ENCODE measurements at regions not wholly inside any gene's neighbourhood (a gene's known extent, or its start where the extent isn't known, plus 50 kb on each side); places are given as distances from the start of the nearest gene placed in this dataset.
"Not testable (repeated sequence)": the region's sequence is repeated elsewhere in the genome, so short reads cannot be mapped to it uniquely, and the experiment has no call there.

DNA sequence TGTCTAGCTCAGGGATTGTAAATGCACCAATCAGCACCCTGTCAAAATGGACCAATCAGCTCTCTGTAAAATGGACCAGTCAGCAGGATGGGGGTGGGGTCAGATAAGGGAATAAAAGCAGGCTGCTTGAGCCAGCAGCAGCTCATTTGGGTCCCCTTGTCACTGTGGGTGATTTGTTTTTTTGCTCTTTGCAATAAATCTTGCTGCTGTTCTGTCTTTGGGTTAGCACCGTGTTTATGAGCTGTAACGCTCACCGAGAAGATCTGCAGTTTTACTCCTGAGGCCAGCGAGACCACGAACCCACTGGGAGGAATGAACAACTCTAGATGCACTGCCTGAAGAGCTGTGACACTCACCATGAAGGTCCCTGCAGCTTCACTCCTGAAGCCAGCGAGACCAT is 134.1 kb upstream of the LMNTD1 start:
- H3K4me1 Mint-ChIP-seq (ENCODE audit: unreplicated experiment): peaks cover 12% of the 10 kb centered on the region
- DNase-seq (ENCODE audit: extremely low spot score, unreplicated experiment): no peak
- H3K4me3 Mint-ChIP-seq: no peak overlapping the region
- H3K27me3 Mint-ChIP-seq: no peaks in the 10 kb centered on the region
- no peaks in the 10 kb centered on the region for H3K36me3 Mint-ChIP-seq
- H3K9me3 Mint-ChIP-seq: peaks cover 4% of the 10 kb centered on the region
- TF ChIP-seq, protein P1, sequence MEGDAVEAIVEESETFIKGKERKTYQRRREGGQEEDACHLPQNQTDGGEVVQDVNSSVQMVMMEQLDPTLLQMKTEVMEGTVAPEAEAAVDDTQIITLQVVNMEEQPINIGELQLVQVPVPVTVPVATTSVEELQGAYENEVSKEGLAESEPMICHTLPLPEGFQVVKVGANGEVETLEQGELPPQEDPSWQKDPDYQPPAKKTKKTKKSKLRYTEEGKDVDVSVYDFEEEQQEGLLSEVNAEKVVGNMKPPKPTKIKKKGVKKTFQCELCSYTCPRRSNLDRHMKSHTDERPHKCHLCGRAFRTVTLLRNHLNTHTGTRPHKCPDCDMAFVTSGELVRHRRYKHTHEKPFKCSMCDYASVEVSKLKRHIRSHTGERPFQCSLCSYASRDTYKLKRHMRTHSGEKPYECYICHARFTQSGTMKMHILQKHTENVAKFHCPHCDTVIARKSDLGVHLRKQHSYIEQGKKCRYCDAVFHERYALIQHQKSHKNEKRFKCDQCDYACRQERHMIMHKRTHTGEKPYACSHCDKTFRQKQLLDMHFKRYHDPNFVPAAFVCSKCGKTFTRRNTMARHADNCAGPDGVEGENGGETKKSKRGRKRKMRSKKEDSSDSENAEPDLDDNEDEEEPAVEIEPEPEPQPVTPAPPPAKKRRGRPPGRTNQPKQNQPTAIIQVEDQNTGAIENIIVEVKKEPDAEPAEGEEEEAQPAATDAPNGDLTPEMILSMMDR (conservative IDR thresholded peaks at IDR 0.05): no peak
- no peak overlapping the region for H3K27ac Mint-ChIP-seq

GRCh38 chr12:25688851-25689250 is 135.8 kb upstream of the LMNTD1 start:
- not testable (repeated sequence) for H3K4me3 Mint-ChIP-seq; H3K27me3 Mint-ChIP-seq; H3K27ac Mint-ChIP-seq; H3K9me3 Mint-ChIP-seq; DNase-seq (ENCODE audit: extremely low spot score, unreplicated experiment); H3K36me3 Mint-ChIP-seq
- H3K4me1 Mint-ChIP-seq (ENCODE audit: unreplicated experiment): peaks cover 13% of the 10 kb centered on the region

GRCh38 chr12:25689996-25690501 is 137.0 kb upstream of the LMNTD1 start:
- H3K4me3 Mint-ChIP-seq: no peak overlapping the region
- H3K4me1 Mint-ChIP-seq (ENCODE audit: unreplicated experiment): peaks cover 18% of the 10 kb centered on the region
- H3K27ac Mint-ChIP-seq: no peak overlapping the region
- no peak for DNase-seq (ENCODE audit: extremely low spot score, unreplicated experiment)
- TF ChIP-seq, protein P1 (conservative IDR thresholded peaks at IDR 0.05): no peak
- no peaks in the 10 kb centered on the region for H3K27me3 Mint-ChIP-seq
- H3K9me3 Mint-ChIP-seq: peaks cover 4% of the 10 kb centered on the region
- peaks cover 6% of the 10 kb centered on the region for H3K36me3 Mint-ChIP-seq

DNA sequence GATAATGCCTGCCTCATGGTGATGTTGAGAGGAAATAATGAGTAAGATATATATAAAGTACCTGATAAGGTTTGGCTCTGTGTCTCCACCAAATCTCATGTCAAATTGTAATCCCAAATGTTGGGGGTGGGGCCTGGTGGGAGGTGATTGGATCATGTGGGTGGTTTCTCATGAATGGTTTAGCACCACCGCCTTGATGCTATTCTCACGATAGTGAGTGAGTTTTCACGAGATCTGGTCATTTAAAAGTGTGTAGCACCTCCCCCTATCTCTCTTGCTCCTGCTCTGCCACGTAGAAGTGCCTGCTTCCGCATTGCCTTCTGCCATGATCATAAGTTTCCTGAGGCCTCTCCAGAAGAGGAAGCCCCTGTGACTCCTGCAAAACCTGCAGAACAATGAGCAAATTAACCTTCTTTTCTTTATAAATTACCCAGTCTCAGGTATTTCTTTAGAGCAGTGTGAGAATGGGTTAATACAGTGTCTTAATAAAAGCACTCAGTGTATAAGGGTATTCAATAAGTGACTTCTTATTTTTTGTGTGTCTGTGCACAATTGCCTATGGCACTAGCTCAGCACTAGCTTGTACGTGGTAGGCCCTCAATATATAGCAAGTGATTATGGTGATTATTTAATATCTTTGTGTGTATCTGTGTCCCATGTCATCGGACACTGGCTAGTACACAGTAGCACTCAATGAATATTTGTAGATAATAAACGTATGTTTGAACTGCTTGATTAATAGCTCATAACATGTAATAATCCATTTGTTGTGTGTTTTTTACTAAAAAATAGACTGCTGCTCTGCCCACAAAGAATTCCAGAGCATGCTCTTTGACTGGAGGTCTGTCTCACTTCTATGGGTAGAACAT is 138.1 kb upstream of the LMNTD1 start:
- Mint-ChIP-seq H3K36me3 (peaks cover 6% of the 10 kb centered on the region), H3K4me1 (ENCODE audit: unreplicated experiment) (peaks cover 27% of the 10 kb centered on the region)
- TF ChIP-seq, protein P1 (conservative IDR thresholded peaks at IDR 0.05): no peak

DNA sequence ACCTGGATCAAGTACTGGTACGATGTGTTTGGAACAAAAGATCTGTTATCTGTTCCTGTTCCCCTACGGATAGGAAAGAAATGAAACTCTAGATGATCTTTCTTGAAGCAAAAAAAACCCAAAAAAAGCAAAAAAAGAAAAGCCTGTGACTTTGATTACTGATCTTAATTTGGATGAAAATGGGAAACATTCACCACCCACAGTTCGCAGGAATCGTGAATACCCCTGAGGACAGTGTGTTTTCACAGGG is 138.7 kb upstream of the LMNTD1 start:
- TF ChIP-seq, protein P1 (conservative IDR thresholded peaks at IDR 0.05): no peak
- H3K4me1 Mint-ChIP-seq (ENCODE audit: unreplicated experiment): peaks cover 27% of the 10 kb centered on the region

More for the DNA sequence above, 138.1 kb upstream of the LMNTD1 start:
- Mint-ChIP-seq H3K27ac (no peak overlapping the region), H3K9me3 (peaks cover 4% of the 10 kb centered on the region), H3K4me3 (no peak overlapping the region), H3K27me3 (no peaks in the 10 kb centered on the region)
- DNase-seq (ENCODE audit: extremely low spot score, unreplicated experiment): no peak

More for the DNA sequence above, 138.7 kb upstream of the LMNTD1 start:
- Mint-ChIP-seq H3K27ac (peak overlapping the region; percentile 79), H3K4me3 (peak overlapping the region; percentile 24), H3K9me3 (peaks cover 4% of the 10 kb centered on the region), H3K27me3 (no peaks in the 10 kb centered on the region), H3K36me3 (peaks cover 10% of the 10 kb centered on the region)
- DNase-seq (ENCODE audit: extremely low spot score, unreplicated experiment): no peak

Data from type B pancreatic cell (in vitro differentiated cells).